Calu3 (cell line): ENCODE measurements at regions not wholly inside any gene's neighbourhood (a gene's known extent, or its start where the extent isn't known, plus 50 kb on each side); places are given as distances from the start of the nearest gene placed in this dataset.

ENCODE experiments used
- BruUV-seq: library from RNA; stranded (reverse); fragments of 400-500 nt; replicated peaks from 2 replicates; lab custom pipeline; 2021; lab: Mats Ljungman, UMichigan
- CTCF ChIA-PET: fragments of 300-600 bp; sonication (Branson Sonifier 250); formaldehyde crosslinking; loops from one replicate; lab custom pipeline; 2022; ENCODE audit warnings: antibody characterized with exemption; lab: Charles Lee
- DNase-seq: peaks from one replicate; pipeline ENCODE4 v3.0.0; 2022
- H3K27ac Mint-ChIP-seq: one replicate; pipeline ENCODE4 v1.8.0; 2022; ENCODE audit warnings: mixed read lengths; ENCODE audit not compliant: unreplicated experiment
- H3K27me3 Mint-ChIP-seq: one replicate; pipeline ENCODE4 v1.8.0; 2022; ENCODE audit warnings: mixed read lengths; ENCODE audit not compliant: unreplicated experiment
- H3K36me3 Mint-ChIP-seq: one replicate; pipeline ENCODE4 v1.8.0; 2022; ENCODE audit warnings: mild to moderate bottlenecking, moderate library complexity, mixed read lengths; ENCODE audit not compliant: insufficient read depth, unreplicated experiment
- H3K4me1 Mint-ChIP-seq: one replicate; pipeline ENCODE4 v1.8.0; 2022; ENCODE audit warnings: mild to moderate bottlenecking, low read depth, mixed read lengths; ENCODE audit not compliant: unreplicated experiment
- H3K4me3 Mint-ChIP-seq: one replicate; pipeline ENCODE4 v1.8.0; 2022; ENCODE audit warnings: mild to moderate bottlenecking, low read depth, moderate library complexity, mixed read lengths; ENCODE audit not compliant: unreplicated experiment
- H3K9me3 Mint-ChIP-seq: one replicate; pipeline ENCODE4 v1.8.0; 2022; ENCODE audit warnings: low read depth, mixed read lengths; ENCODE audit not compliant: unreplicated experiment
- intact Hi-C: fragments of 100-400 bp; cut with micrococcal nuclease; formaldehyde crosslinking; loops from one replicate; pipeline ENCODE4 v1.10.0; 2022; ENCODE audit not compliant: unreplicated experiment
- TF ChIP-seq, protein P1 (sequence below): fragments of 200-600 bp; IDR thresholded peaks from one replicate; pipeline ENCODE4 v1.8.0; 2022; ENCODE audit warnings: antibody characterized with exemption; ENCODE audit not compliant: unreplicated experiment

DNA sequence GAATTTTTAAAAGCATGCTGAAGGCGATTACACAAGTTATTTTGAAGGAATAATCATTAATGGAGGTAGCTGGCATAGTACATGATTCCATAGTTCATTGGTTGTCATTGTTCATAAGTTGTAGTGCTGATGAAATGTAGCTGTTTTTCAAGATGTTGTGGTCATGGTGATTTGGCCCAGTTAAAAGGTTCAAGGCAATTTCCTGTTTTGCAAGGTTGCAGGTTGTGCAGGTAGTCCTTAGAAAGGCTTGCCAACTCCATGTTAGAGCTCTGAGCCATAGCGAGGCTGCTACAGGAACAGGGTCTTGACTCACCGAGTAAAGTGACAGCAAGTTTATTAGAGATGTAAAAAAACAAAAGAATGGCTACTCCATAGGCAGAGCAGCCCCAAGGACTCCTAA is 95.8 kb upstream of the CHORDC1 start:
- BruUV-seq = no TSS peak
- H3K4me1 Mint-ChIP-seq = no peaks in the 10 kb centered on the region
- TF ChIP-seq, protein P1, sequence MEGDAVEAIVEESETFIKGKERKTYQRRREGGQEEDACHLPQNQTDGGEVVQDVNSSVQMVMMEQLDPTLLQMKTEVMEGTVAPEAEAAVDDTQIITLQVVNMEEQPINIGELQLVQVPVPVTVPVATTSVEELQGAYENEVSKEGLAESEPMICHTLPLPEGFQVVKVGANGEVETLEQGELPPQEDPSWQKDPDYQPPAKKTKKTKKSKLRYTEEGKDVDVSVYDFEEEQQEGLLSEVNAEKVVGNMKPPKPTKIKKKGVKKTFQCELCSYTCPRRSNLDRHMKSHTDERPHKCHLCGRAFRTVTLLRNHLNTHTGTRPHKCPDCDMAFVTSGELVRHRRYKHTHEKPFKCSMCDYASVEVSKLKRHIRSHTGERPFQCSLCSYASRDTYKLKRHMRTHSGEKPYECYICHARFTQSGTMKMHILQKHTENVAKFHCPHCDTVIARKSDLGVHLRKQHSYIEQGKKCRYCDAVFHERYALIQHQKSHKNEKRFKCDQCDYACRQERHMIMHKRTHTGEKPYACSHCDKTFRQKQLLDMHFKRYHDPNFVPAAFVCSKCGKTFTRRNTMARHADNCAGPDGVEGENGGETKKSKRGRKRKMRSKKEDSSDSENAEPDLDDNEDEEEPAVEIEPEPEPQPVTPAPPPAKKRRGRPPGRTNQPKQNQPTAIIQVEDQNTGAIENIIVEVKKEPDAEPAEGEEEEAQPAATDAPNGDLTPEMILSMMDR = no peak
- H3K9me3 Mint-ChIP-seq = peaks cover 8% of the 10 kb centered on the region
- intact Hi-C loops = loop anchor here (10.0 kb wide), 1 partner anchor 116 kb away; no protein-coding TSS in a partner anchor
- H3K27ac Mint-ChIP-seq = no peak overlapping the region
- DNase-seq = no peak
- no peaks in the 10 kb centered on the region for H3K27me3 Mint-ChIP-seq
- no peaks in the 10 kb centered on the region for H3K36me3 Mint-ChIP-seq
- no peak overlapping the region for H3K4me3 Mint-ChIP-seq
- CTCF ChIA-PET = no interaction called here

DNA sequence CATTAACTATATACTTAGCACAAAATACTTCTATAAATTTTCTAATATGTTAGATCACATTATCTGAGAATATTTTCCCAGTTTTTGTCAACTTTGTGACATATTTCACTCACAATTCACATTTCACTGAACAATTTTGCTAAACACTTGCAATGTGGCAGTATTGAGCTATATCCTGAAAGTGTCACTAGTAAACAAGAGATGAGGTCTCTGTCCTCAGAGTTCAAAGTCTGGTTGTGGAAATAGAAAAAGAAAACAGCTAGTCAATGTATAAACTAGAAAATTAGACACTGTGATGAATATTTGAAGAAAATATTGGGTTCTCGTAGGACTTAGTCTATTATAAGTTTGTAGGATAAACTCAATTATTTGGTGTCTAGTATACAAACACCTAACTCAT is 87.4 kb upstream of the CHORDC1 start:
- no TSS peak for BruUV-seq
- Mint-ChIP-seq H3K9me3 (no peaks in the 10 kb centered on the region), H3K27ac (no peak overlapping the region), H3K4me1 (no peaks in the 10 kb centered on the region), H3K27me3 (no peaks in the 10 kb centered on the region), H3K4me3 (no peak overlapping the region), H3K36me3 (no peaks in the 10 kb centered on the region)
- CTCF ChIA-PET = interaction anchor here (0.8 to 0.9 kb wide), 3 partner anchors 27 to 145 kb away, joined by 3 to 4 read pairs (median 3); no protein-coding TSS in a partner anchor
- no peak for DNase-seq
- TF ChIP-seq, protein P1 = no peak
- intact Hi-C loops = loop anchor here (10.0 kb wide), 1 partner anchor 125 kb away; no protein-coding TSS in a partner anchor

DNA sequence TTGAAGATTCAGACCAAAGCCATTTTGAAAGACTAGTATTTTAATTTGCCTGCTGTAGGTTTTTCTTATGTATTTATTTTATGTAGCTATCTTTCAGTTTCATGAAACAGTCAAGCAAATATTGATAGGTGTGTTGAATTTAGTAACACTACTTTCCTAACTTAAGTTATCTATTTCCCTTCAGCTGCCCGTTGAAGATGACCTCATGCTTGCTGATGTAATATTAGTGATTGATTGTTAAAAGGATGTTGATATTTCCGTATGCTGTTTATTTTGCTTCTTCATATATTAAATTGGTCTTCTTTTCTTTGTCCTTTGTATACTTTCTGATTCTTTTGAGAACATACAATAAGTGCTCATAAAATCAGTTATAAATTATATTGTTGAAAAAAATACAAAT is 86.8 kb upstream of the CHORDC1 start:
- intact Hi-C loops = loop anchor here (10.0 kb wide), 1 partner anchor 125 kb away; no protein-coding TSS in a partner anchor
- CTCF ChIA-PET = interaction anchor here (0.8 to 0.9 kb wide), 2 partner anchors 28 to 126 kb away, joined by 3 to 4 read pairs; no protein-coding TSS in a partner anchor
- Mint-ChIP-seq H3K36me3 (no peaks in the 10 kb centered on the region), H3K27ac (no peak overlapping the region), H3K4me3 (no peak overlapping the region), H3K9me3 (no peaks in the 10 kb centered on the region), H3K27me3 (no peaks in the 10 kb centered on the region), H3K4me1 (no peaks in the 10 kb centered on the region)
- DNase-seq = no peak
- BruUV-seq = no TSS peak
- TF ChIP-seq, protein P1 = no peak

DNA sequence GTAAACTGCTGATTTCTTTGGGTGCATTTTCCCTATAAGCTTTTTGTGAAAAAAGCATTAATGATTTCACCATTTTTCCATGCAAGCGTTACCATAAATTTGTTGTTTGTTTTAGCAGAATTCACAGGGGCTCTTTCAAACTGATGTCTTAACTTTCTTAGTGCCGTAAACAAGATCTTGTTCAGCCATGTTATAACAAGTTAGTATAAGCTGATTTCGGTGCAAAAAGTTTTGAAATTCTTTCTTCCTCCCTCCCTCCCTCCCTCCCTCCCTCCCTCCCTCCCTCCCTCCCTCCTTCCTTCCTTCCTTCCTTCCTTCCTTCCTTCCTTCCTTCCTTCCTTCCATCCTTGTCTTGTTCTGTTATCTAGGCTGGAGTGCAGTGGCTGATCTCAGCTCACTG is 71.7 kb upstream of the CHORDC1 start:
- Mint-ChIP-seq H3K27me3 (no peaks in the 10 kb centered on the region), H3K36me3 (no peaks in the 10 kb centered on the region), H3K4me1 (no peaks in the 10 kb centered on the region), H3K9me3 (no peaks in the 10 kb centered on the region), H3K4me3 (no peak overlapping the region), H3K27ac (no peak overlapping the region)
- no TSS peak for BruUV-seq
- TF ChIP-seq, protein P1 = no peak
- intact Hi-C loops = no loop called here
- no peak for DNase-seq
- CTCF ChIA-PET = no interaction called here
